Stimulated activated CD8-positive, alpha-beta memory T cell treated with anti-CD3 and anti-CD28 coated beads, Interleukin-12 subunit alpha, Interleukin-12 subunit beta, amount 100 ng/mL, for 1 hour (primary cell): ENCODE measurements at regions not wholly inside any gene's neighbourhood (a gene's known extent, or its start where the extent isn't known, plus 50 kb on each side); places are given as distances from the start of the nearest gene placed in this dataset.

Experiments
- DNase-seq: peaks from one replicate; pipeline ENCODE4 v3.0.0-alpha.2; 2020; ENCODE audit warnings: low read depth

DNA sequence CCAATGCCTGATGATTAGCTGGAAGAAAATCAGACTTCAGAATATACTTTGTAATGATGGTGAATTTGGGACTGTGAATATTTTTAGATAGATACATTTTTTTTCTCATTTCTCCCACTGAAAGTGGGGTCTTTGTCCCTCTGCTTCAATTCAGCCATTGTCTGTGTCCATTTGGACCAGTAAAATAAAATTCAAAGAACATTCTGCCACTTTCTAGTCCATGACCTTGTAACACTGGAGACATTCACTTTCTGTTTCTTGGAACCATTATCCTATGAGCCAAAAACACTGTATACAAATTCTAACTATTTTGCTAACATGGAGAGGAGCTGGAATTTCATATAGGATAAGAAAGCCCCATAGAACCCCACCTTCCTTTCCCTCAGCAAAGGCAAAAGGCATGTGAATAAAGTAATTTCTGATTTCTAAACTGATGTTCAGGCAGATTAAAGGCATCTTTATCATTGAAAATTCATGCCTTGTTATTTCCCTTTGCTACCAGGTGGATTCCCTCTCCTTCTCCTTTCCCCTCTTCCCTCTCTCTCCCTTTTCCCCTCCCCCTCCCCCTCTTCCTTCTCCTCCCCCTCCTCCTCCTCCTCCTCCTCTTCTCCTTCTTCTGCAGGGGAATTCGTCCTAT lies 2010.4 kb upstream of the LRRTM1 start:
- DNase-seq = no peak

DNA sequence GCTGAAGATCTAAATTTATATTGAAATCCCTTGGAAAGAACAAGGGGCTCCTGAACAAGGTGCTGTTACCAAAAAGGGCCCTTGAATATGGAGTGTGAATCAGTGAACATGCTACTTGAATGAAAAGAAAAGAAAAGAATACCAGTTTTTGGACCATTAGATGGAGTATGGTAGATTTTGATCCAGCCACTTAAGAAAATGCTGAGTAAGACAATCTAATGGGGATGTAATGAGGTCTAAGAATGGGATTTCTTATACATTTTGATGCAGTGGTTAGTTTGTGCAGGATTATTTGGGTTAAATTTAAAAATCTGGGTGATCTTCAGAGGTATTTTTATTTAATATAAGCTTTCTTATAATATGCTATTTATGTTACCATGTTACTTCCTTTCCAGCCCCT lies 2003.0 kb upstream of the LRRTM1 start:
- DNase-seq = no peak

DNA sequence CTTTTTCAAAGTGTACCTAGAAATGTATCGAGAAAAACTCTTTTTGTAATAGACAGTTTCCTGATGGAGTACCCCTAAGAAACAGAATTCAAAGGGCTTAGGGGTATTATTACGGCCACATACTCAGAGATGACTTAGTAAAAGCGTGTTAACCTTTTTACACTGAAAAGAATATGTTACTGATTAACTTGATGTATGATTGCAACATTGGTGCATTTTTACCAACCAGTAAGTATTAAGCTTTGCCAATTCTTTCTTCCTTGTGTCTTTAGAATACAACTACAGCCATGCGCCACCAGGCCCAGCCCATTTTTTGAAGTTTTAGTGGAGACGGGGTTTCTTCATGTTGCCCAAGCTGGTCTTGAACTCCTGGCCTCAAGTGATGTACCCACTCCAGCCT lies 1997.0 kb upstream of the LRRTM1 start:
- no peak for DNase-seq

GRCh38 chr2:82289446-82289845 lies 1984.9 kb upstream of the LRRTM1 start:
- DNase-seq = no peak

- DNase-seq = no peak
These were observed 1978.5 kb upstream of the LRRTM1 start for GRCh38 chr2:82283075-82283474.

GRCh38 chr2:82282111-82282882 lies 1977.7 kb upstream of the LRRTM1 start:
- DNase-seq = no peak

DNA sequence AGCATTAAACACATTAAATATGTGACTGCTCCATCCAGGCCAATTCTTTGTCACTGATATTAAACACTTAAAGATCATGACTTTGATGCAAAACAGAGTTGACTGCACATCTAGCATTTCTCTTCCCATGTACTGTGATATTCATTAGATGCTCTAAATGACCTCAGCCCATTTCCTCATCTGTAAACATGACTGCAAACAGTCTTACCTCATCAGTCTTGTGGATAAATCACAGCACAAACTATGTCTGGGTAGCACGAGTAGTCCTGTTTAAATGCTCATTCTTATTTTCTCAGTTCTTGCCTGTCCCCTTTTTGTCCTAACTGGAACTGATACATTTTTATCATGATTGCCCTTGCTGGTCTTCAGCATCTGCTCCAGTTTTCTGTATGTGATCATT lies 1974.8 kb upstream of the LRRTM1 start:
- DNase-seq = no peak

DNA sequence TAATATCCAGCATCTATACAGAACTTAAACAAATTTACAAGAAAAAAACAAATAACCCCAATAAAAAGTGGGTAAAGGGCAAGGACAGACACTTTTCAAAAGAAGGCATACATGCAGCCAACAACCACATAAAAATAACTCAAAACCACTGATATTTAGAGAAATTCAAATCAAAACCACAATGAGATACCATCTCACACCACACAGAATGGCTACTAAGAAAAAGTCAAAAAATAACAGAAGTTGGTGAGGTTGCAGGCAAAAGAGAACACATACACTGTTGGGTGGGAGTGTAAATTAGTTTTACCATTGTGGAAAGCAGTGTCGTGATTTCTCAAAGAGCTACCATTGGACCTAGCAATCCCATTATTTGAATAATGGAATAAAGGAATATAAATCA lies 1973.9 kb upstream of the LRRTM1 start:
- no peak for DNase-seq

DNA sequence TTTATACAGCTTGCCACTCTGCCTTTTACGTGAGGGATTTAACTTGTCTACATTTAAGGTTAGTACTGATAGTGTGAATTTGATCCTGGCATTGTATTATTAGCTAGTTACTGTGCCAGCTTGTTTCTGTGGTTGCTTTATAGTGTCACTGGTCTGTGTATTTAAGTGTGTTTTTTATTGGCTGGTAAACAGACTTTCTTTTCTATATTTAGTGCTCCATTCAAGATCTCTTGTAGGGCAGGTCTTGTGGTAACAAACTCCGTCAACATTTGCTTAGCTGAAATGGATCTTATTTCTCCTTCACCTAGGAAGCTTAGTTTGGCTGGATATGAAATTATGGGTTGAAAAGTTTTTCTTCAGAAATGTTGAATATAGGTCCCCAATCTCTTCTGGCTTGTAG lies 1971.0 kb upstream of the LRRTM1 start:
- no peak for DNase-seq

DNA sequence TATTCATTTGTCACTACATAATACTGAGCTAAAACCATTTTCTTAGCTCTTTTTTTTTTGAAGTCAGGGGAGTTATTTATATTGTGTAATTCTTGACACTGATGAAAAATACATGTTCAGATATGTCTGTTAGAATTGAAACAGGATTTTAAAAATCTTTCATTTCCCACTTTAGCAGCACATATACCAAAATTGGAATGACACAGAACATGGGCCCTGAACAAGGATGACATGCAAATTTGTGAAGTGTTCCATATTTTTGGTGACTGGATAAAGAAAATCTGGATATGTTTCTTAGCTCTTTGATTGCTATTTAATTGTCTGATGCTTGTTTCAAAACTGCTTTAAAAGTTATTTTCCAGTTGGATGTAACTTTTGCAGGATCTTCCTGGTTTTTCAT lies 1963.9 kb upstream of the LRRTM1 start:
- no peak for DNase-seq

DNA sequence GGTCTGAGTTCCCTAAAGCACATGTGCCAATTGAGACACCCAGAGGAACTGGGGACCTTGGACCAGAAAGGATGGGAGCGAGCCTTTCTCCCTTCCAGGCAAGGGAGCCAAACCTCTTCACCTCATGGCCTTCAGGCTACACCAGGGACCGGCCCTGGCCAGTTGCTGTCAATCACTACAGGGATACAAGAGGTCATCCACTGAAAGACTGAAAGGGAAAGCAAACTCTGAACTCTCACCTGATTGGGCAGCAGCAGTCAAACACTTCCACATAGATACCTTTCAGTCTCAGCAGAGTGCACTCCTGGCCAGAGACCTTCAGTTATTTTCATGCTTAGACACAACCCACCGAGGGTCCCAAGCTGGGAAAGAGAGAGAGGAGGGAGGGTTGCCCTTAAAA lies 1956.0 kb upstream of the LRRTM1 start:
- DNase-seq = no peak

DNA sequence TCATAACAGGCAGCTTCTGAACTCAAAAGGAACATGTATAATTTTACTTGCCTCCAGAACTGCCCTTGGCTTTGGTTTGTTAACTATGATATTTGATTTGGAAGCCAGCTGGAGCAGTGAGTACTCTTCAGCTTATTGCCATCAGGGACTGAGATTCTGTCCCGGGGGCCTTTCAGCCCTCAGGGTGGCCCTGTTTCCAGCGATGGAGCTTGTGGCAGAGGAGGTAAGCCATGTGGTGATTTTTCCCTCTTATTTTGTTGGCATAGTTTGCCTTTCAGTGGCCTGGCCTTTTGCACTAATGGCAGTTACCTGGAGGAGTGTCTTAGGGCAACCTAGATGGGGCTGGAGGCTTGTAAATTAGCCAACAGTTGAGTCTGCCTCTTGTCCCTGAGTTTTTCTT lies 1955.0 kb upstream of the LRRTM1 start:
- DNase-seq = no peak

GRCh38 chr2:82257796-82258555 lies 1953.4 kb upstream of the LRRTM1 start:
- no peak for DNase-seq

GRCh38 chr2:82256983-82257632 lies 1952.6 kb upstream of the LRRTM1 start:
- DNase-seq = no peak

GRCh38 chr2:82256288-82256687 lies 1951.7 kb upstream of the LRRTM1 start:
- DNase-seq = no peak

DNA sequence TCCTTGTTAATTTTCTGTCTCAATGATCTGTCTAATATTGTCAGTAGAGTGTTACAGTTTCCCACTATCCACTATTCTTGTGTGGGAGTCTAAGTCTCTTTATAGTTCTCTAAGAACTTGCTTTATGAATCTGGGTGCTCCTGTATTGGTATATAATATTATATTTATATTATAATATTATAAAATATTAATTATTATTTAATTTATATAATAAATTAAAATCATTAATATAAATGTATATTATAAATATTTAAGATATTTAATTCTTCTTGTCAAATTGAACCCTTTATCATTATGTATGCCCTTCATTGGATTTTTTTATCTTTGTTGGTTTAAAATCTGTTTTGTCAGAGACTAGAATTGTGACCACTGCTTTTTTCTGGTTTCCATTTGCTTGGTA lies 1950.2 kb upstream of the LRRTM1 start:
- no peak for DNase-seq

GRCh38 chr2:82246220-82246775 lies 1941.7 kb upstream of the LRRTM1 start:
- no peak for DNase-seq

DNA sequence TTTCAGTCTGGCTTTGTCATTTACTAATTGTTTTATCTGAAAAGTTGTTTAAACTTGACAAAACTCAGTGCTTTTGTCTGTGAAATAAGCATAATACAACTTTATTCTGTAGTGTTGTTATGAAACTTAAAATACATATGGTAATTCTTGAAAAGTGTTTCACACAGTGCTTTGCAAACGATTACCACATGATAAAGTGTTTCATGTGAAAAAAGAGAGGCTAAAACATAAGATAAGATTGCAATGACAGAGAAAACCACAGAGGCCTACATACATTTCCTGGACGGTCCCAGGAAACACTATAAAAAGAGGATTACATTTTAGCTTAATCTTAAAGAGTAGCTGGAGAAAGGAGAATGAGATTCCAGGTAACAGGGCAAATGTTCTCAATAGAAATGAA lies 1934.6 kb upstream of the LRRTM1 start:
- no peak for DNase-seq

- DNase-seq = no peak
These were observed 1933.6 kb upstream of the LRRTM1 start for GRCh38 chr2:82237994-82238662.

- DNase-seq = no peak
These were observed 1929.8 kb upstream of the LRRTM1 start for GRCh38 chr2:82234283-82234874.

- no peak for DNase-seq
These were observed 1929.3 kb upstream of the LRRTM1 start for GRCh38 chr2:82233806-82234205.
